Activated T-helper 1 cell treated with anti-CD3 and anti-CD28 coated beads, Interleukin-12 subunit alpha, Interleukin-12 subunit beta, Interleukin-2, Interleukin-4 antibody, amounts not matched to agents 30 ng/mL and 10 ng/mL and 1 ng/mL, durations not matched to agents 14 hours and 24 hours and 36 hours (primary cell): ENCODE measurements at regions not wholly inside any gene's neighbourhood (a gene's known extent, or its start where the extent isn't known, plus 50 kb on each side); places are given as distances from the start of the nearest gene placed in this dataset.
"Not testable (repeated sequence)": the region's sequence is repeated elsewhere in the genome, so short reads cannot be mapped to it uniquely, and the experiment has no call there.

Experiments
- DNase-seq: peaks from one replicate; pipeline ENCODE4 v3.0.0; 2021; ENCODE audit warnings: low spot score
- H3K27ac Mint-ChIP-seq: one replicate; pipeline ENCODE4 v1.8.0; 2021; ENCODE audit warnings: mild to moderate bottlenecking, mixed read lengths
- H3K27me3 Mint-ChIP-seq: one replicate; pipeline ENCODE4 v1.8.0; 2022; ENCODE audit warnings: mild to moderate bottlenecking, moderate library complexity, mixed read lengths; ENCODE audit not compliant: insufficient read depth
- H3K36me3 Mint-ChIP-seq: one replicate; pipeline ENCODE4 v1.8.0; 2021; ENCODE audit warnings: low read depth, mixed read lengths
- H3K4me1 Mint-ChIP-seq: one replicate; pipeline ENCODE4 v1.8.0; 2021; ENCODE audit warnings: low read depth, mixed read lengths
- H3K4me3 Mint-ChIP-seq: one replicate; pipeline ENCODE4 v1.8.0; 2021; ENCODE audit warnings: mild to moderate bottlenecking, moderate library complexity, mixed read lengths
- H3K9me3 Mint-ChIP-seq: one replicate; pipeline ENCODE4 v1.8.0; 2021; ENCODE audit warnings: mixed read lengths
- intact Hi-C: fragments of 100-400 bp; cut with micrococcal nuclease; formaldehyde crosslinking; loops from one replicate; pipeline ENCODE4 v1.15.1; 2024

DNA sequence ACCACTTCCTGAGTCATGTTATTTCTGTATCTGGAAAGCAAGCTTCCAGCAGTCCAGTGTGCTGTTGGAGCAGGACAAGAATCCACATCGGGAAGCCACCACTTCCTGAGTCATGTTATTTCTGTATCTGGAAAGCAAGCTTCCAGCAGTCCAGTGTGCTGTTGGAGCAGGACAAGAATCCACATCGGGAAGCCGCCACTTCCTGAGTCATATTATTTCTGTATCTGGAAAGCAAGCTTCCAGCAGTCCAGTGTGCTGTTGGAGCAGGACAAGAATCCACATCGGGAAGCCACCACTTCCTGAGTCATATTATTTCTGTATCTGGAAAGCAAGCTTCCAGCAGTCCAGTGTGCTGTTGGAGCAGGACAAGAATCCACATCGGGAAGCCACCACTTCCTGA is 170.2 kb upstream of the EXOC2 start:
- H3K36me3 Mint-ChIP-seq, intact Hi-C loops, DNase-seq, H3K27ac Mint-ChIP-seq, H3K4me1 Mint-ChIP-seq, H3K4me3 Mint-ChIP-seq, H3K27me3 Mint-ChIP-seq, H3K9me3 Mint-ChIP-seq: not testable (repeated sequence)

DNA sequence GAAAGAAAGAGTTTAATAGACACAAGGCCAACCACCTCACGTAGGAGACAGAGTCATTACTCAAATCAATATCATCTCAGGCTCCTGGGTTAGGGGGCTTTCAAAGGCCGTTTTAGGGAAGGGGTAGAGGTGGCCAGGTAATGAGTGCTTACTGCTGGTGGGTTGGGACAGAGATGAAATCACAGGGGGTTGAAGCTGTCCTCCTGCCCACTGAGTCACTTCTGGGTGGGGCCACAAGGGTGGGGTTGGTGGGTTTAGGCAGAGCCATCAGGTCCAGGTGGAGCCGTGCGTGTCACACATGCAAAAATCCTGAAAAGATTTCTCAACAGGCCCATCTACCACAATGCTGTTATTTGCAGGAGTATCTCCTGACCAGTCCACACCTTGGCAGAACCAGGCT is 167.0 kb upstream of the EXOC2 start:
- Mint-ChIP-seq H3K4me1 (no peaks in the 10 kb centered on the region), H3K4me3 (no peak overlapping the region), H3K9me3 (no peaks in the 10 kb centered on the region), H3K27me3 (peaks cover 10% of the 10 kb centered on the region), H3K27ac (no peak overlapping the region), H3K36me3 (no peaks in the 10 kb centered on the region)
- intact Hi-C loops, result no loop called here
- DNase-seq, result no peak

DNA sequence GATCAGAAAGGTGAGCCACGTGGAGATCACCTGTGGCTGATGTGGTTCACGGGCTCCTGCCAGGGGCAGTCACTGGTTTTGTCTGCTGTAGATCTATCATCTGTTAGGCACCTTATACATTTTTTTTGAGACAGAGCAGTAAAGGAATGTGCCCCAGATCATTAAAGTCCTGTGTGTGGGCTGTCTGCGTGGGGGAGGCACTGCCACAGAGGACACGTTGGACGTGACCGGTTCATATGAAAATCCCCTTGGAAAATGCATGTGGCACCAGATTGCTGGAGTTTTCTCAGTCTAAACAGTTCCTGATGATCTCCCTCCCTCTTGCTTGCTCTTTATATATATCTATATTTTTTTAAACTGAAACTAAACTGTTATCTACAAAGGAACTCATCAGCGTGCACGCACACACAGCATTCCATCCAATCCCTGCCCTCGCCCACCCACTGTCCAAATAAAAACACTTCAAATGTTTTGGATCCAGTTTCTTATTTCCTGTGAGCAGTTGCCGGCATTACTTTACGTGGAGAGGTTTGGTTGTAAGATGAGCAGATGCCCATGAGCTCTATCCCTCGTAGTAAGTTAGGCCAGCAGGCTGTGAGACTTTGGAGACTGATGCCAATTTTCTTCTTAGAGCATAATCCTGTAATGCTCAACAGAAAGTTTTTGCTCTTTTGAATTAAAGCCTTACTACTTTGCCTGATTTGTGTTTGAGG is 161.6 kb upstream of the EXOC2 start:
- Mint-ChIP-seq H3K9me3 (no peaks in the 10 kb centered on the region), H3K27me3 (peaks cover 3% of the 10 kb centered on the region), H3K4me1 (no peaks in the 10 kb centered on the region), H3K4me3 (no peak overlapping the region), H3K27ac (no peak overlapping the region), H3K36me3 (no peaks in the 10 kb centered on the region)
- no peak for DNase-seq
- intact Hi-C loops, result no loop called here

DNA sequence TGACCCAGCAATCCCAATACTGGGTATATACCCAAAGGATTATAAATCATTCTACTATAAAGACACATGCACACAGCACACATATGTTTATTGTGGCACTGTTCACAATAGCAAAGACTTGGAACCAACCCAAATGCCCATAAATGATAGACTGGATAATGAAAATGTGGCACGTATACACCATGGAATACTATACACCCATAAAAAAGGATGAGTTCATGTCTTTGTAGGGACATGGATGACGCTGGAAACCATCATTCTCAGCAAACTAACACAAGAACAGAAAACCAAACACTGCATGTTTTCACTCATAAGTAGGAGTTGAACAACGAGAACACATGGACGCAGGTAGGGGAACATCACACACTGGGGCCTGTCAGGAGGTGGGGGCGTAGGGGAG is 159.3 kb upstream of the EXOC2 start:
- DNase-seq, result not testable (repeated sequence)

DNA sequence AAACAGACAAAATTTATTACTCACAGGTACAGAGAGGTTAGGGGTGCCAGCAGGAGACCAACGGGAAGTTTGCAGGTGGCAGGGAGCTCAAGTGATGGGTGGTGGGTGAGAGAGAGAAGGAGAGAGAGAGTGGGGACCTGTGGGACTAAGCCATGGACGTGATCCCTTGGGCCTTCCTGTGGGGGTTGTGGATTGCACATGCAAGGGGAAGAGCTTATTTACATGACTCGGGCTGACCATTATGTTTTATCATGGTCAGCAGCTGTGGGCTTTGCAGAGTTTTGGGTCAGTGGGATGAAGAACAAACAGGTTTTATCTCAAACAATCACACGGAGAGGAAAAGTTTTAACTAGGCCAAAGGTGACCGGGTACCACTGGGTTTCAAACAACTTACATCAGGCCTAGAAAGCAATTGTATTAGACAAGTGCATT is 156.2 kb upstream of the EXOC2 start:
- intact Hi-C loops, result no loop called here
- peaks cover 5% of the 10 kb centered on the region for H3K27me3 Mint-ChIP-seq
- no peaks in the 10 kb centered on the region for H3K9me3 Mint-ChIP-seq
- no peaks in the 10 kb centered on the region for H3K4me1 Mint-ChIP-seq
- no peak overlapping the region for H3K27ac Mint-ChIP-seq
- DNase-seq, result no peak
- no peak overlapping the region for H3K4me3 Mint-ChIP-seq
- H3K36me3 Mint-ChIP-seq, result no peaks in the 10 kb centered on the region

More for the DNA sequence above, 159.3 kb upstream of the EXOC2 start:
- H3K9me3 Mint-ChIP-seq, H3K4me3 Mint-ChIP-seq, H3K4me1 Mint-ChIP-seq, intact Hi-C loops, H3K27me3 Mint-ChIP-seq, H3K27ac Mint-ChIP-seq, H3K36me3 Mint-ChIP-seq: not testable (repeated sequence)

DNA sequence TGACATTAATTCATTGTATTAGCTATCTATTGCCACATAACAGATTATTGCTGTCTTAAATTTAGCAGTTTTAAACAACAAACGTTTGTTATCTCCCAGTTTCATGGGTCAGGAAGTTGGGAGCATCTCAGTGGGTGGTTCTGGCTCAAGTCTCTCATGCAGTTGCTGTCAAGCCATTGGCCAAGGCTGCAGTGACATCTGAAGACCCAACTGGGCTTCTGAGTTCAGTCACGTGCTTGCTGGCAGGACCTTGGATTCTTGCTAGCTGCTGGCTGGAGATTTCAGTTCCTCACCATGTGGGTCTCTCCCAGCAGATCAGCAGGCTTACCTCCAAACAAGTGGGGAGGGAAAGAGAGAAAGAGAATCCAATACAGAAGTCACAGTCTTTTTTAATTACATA is 152.6 kb upstream of the EXOC2 start:
- Mint-ChIP-seq H3K36me3 (no peaks in the 10 kb centered on the region), H3K9me3 (no peaks in the 10 kb centered on the region), H3K4me3 (no peak overlapping the region), H3K27ac (no peak overlapping the region), H3K4me1 (no peaks in the 10 kb centered on the region), H3K27me3 (peaks cover 5% of the 10 kb centered on the region)
- intact Hi-C loops, result no loop called here
- no peak for DNase-seq

DNA sequence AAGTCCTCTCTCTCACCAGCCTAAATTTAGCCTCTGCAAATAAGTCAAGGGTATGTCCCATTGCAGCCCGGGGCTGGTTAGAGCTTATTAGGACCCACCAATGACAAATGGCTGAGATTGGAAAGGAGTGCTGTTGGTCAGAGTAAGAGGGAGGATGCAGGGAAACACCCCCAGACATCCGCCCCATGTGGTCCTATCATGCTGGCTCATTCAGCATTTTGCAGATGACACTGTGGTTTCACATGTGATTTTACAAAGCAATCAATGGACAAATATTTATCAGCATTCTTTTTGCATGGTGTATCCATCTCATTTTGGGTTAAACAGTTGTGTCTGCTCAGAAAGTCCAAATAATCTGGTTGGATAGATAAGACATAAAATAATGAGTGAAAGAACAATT is 152.2 kb upstream of the EXOC2 start:
- intact Hi-C loops, result no loop called here
- peaks cover 5% of the 10 kb centered on the region for H3K27me3 Mint-ChIP-seq
- no peaks in the 10 kb centered on the region for H3K4me1 Mint-ChIP-seq
- H3K27ac Mint-ChIP-seq, result no peak overlapping the region
- no peaks in the 10 kb centered on the region for H3K9me3 Mint-ChIP-seq
- no peak overlapping the region for H3K4me3 Mint-ChIP-seq
- no peak for DNase-seq
- H3K36me3 Mint-ChIP-seq, result no peaks in the 10 kb centered on the region

DNA sequence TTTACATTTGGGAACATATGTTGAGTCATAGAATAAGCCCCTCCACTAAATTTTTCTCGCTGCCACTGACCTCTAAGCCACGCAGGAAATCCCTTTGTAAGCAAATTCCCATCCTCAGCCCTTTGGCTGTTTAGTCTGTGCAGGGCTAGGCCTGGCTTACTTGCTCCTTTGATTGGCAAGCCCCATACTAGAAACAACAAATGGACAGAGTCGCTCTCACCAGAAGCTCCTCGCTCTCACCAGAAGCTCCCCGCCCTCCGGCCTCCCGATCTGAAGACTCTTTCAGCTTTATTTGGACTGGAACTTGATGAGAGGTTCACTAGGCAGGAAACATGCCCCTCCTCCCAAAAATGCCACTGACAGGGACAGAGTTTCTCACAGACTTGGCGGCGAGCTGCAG is 149.2 kb upstream of the EXOC2 start:
- DNase-seq, result no peak
- no peak overlapping the region for H3K4me3 Mint-ChIP-seq

DNA sequence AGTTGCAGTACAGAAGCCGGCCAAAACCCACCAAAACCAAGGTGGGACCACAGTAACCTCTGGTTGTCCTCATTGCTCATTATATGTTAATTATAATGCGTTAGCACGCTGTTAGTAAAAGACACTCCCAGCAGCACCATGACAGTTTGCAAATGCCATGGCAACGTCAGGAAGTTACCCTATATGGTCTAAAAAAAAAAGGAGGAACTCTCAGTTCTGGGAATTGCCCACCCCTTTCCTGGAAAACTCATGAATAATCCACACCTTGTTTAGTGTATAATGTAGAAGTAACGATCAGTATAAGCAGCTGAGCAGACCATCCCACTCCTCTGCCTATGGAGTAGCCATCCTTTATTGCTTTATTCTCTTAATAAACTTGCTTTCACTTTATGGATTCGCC is 148.6 kb upstream of the EXOC2 start:
- Mint-ChIP-seq H3K27me3 (peaks cover 6% of the 10 kb centered on the region), H3K27ac (no peak overlapping the region), H3K4me3 (no peak overlapping the region), H3K4me1 (no peaks in the 10 kb centered on the region), H3K9me3 (no peaks in the 10 kb centered on the region), H3K36me3 (no peaks in the 10 kb centered on the region)
- no peak for DNase-seq
- intact Hi-C loops, result no loop called here

More for the DNA sequence above, 149.2 kb upstream of the EXOC2 start:
- Mint-ChIP-seq H3K27ac (no peak overlapping the region), H3K27me3 (peaks cover 7% of the 10 kb centered on the region), H3K36me3 (no peaks in the 10 kb centered on the region), H3K9me3 (no peaks in the 10 kb centered on the region), H3K4me1 (no peaks in the 10 kb centered on the region)
- intact Hi-C loops, result no loop called here

DNA sequence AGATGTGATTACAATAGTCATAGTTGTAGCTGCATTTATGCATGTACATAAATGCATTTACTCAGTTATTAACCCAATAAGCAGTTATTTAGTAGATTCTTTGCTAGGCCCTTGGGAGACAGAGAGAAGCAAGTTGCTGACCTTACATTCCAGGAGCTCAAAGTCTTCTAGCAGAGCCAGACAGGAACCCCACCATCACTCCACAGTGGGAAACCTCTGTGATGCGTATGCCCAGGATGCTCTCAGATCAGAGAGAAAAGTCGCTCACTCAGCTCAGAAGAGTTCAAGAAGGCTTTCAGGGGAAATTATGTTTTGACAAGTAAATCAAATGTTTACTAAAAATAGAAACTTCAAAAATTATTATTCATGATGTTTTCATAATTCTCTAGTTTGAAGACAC is 146.3 kb upstream of the EXOC2 start:
- no peak for DNase-seq
- Mint-ChIP-seq H3K4me1 (no peaks in the 10 kb centered on the region), H3K27me3 (peaks cover 7% of the 10 kb centered on the region), H3K9me3 (peaks cover 3% of the 10 kb centered on the region), H3K36me3 (no peaks in the 10 kb centered on the region), H3K4me3 (no peak overlapping the region), H3K27ac (no peak overlapping the region)
- intact Hi-C loops, result no loop called here

DNA sequence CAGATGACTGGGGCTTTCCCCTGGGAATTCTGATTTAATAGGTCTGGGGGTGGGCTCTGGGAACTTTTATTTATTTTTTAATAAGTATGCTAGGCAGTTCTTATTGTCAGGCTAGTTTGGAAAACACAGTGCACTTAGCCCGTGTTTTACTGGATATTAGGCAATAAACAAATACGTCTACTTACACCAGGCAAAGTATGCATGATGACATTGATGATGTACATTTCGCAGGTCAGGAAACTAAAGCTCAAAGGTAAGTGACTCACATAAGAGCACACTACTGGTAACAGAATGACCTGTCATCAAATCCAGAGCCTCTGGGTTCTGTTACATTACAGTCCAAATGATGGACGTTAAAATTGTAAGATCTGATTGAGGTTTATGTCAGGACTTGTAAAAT is 144.4 kb upstream of the EXOC2 start:
- Mint-ChIP-seq H3K9me3 (peaks cover 10% of the 10 kb centered on the region), H3K27ac (no peak overlapping the region), H3K4me1 (no peaks in the 10 kb centered on the region), H3K27me3 (peaks cover 9% of the 10 kb centered on the region), H3K4me3 (no peak overlapping the region), H3K36me3 (no peaks in the 10 kb centered on the region)
- intact Hi-C loops, result no loop called here
- no peak for DNase-seq

DNA sequence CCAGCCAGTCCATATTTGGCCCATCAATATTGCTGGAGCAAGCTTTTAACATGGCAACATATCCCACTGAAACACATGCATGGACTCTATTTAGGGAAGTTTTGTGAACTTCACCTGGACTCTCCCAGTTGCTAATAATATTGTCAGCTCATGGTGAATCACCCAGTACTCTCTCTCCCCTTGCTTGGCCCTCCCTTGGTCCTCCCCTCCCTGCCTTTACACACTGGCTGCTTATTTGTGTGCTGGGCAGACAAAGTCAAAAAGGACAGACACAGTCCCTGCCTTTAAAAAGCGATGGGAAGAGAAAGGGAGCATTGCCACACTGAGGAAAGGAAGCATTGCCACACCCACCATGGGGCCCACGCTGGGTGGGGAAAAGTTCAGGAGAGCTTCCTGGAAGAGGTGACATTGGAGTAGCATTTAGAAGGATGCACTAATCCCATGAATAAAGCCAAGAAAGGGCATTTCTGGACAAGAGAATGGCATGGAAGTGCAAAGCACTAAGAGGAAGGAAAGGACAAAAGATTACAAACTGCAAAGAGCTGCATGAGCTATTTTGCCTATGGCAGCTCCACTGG is 143.4 kb upstream of the EXOC2 start:
- intact Hi-C loops, result no loop called here

DNA sequence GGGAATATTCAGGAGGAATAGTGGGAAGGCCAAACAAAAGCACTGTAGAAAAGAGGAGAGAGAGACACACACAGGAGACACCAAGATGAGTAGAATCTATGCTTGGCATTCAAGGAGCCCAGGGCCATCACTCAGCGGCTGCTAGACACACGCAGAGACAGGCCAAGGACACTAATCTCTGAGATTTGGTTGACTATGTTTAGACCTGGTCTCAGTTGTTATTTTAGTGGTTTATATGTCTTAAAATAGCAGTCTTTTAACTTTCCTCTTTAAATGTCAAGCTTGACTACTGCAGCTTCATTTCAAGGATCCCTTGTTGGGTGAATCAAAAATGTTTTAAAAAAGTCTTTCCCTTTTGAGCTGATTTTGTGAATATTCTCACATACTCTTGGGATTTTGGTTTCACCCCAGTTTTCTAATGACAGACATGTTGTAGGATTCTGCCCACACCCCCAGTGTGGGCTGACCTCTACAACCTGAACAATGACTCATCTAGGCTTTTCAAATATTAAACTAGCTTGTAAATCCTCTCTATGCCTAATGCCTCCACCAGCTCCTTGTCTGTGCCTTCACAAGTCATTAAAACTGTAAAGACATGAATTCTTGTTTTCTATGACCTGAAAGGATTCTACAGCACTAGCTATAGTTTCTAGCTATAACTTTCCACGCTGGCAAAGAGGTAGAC is 142.7 kb upstream of the EXOC2 start:
- H3K27ac Mint-ChIP-seq, result no peak overlapping the region
- DNase-seq, result no peak
- no peak overlapping the region for H3K4me3 Mint-ChIP-seq
- no peaks in the 10 kb centered on the region for H3K4me1 Mint-ChIP-seq
- peaks cover 12% of the 10 kb centered on the region for H3K27me3 Mint-ChIP-seq
- intact Hi-C loops, result no loop called here
- H3K9me3 Mint-ChIP-seq, result peaks cover 17% of the 10 kb centered on the region
- H3K36me3 Mint-ChIP-seq, result no peaks in the 10 kb centered on the region

More for the DNA sequence above, 143.4 kb upstream of the EXOC2 start:
- Mint-ChIP-seq H3K27me3 (peaks cover 11% of the 10 kb centered on the region), H3K9me3 (peaks cover 15% of the 10 kb centered on the region), H3K36me3 (no peaks in the 10 kb centered on the region), H3K27ac (no peak overlapping the region), H3K4me3 (no peak overlapping the region), H3K4me1 (no peaks in the 10 kb centered on the region)
- DNase-seq, result no peak
